Activated T-helper 17 cell treated with anti-CD3 and anti-CD28 coated beads, Interleukin-2, amount 50 U/mL, for 72 hours (primary cell): ENCODE measurements at regions not wholly inside any gene's neighbourhood (a gene's known extent, or its start where the extent isn't known, plus 50 kb on each side); places are given as distances from the start of the nearest gene placed in this dataset.

Experiments used
- ATAC-seq: fragments of 150-1000 bp; cut with Tn5 transposase; replicated peaks from 2 replicates; pipeline ENCODE4 v1.10.0; 2021; ENCODE audit warnings: mild to moderate bottlenecking, moderate library complexity
- H3K27ac Mint-ChIP-seq: one replicate; pipeline ENCODE4 v1.8.0; 2022; ENCODE audit warnings: mixed read lengths
- H3K27me3 Mint-ChIP-seq: one replicate; pipeline ENCODE4 v1.8.0; 2022; ENCODE audit warnings: mixed read lengths
- H3K36me3 Mint-ChIP-seq: one replicate; pipeline ENCODE4 v1.8.0; 2022; ENCODE audit warnings: low read depth, mild to moderate bottlenecking, mixed read lengths
- H3K4me1 Mint-ChIP-seq: one replicate; pipeline ENCODE4 v1.8.0; 2022; ENCODE audit warnings: mixed read lengths
- H3K4me3 Mint-ChIP-seq: one replicate; pipeline ENCODE4 v1.8.0; 2022; ENCODE audit warnings: mild to moderate bottlenecking, mixed read lengths
- H3K9me3 Mint-ChIP-seq: one replicate; pipeline ENCODE4 v1.8.0; 2022; ENCODE audit warnings: mixed read lengths

DNA sequence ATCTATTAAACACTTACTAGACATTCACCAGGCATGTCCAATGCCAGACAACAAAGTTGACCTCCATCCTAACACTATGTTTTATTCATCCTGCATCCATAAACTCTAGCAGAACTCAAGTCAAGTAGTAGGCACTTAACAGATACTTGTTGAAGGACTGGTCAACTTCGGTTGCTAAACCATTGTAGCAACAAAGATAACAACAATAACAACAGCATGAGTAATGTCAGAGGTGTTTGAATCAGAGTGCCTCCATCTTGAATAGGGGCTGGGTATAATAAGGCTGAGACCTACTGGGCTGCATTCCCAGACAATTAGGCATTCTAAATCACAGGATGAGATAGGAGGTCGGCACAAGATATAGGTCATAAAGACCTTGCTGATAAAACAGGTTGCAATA is 180.5 kb upstream of the ZNF462 start:
- Mint-ChIP-seq H3K36me3 (no peaks in the 10 kb centered on the region), H3K4me3 (no peak overlapping the region), H3K9me3 (peaks cover 28% of the 10 kb centered on the region), H3K27me3 (no peaks in the 10 kb centered on the region), H3K27ac (no peak overlapping the region), H3K4me1 (no peaks in the 10 kb centered on the region)
- no peak for ATAC-seq

- Mint-ChIP-seq H3K27me3 (no peaks in the 10 kb centered on the region), H3K36me3 (no peaks in the 10 kb centered on the region), H3K4me1 (no peaks in the 10 kb centered on the region), H3K4me3 (no peak overlapping the region), H3K27ac (no peak overlapping the region), H3K9me3 (peaks cover 25% of the 10 kb centered on the region)
- no peak for ATAC-seq
These were observed 179.5 kb upstream of the ZNF462 start for GRCh38 chr9:106683454-106683853.

GRCh38 chr9:106684940-106685695 is 177.8 kb upstream of the ZNF462 start:
- Mint-ChIP-seq H3K27ac (no peak overlapping the region), H3K36me3 (no peaks in the 10 kb centered on the region), H3K27me3 (no peaks in the 10 kb centered on the region), H3K4me1 (no peaks in the 10 kb centered on the region), H3K9me3 (peaks cover 17% of the 10 kb centered on the region), H3K4me3 (no peak overlapping the region)
- ATAC-seq: no peak

DNA sequence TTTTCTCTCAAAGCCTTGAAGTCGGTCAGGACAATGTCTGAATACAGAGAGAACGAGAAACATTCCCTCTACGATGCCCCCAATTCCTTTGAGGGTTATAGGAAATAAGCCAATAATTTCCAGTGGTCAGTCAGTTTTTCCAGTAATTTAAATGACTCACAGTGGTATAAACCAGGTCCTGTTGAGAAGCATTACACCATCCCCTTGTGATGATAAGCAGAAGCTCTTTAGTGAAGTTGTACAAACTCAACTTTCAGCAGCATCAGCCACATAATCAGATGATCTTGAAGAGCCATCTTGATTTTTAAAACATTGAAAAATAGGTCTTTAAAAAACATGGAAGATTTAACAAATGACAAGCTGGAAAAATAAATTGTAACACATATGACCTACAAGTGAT is 173.9 kb upstream of the ZNF462 start:
- Mint-ChIP-seq H3K27ac (no peak overlapping the region), H3K36me3 (no peaks in the 10 kb centered on the region), H3K9me3 (peaks cover 7% of the 10 kb centered on the region), H3K27me3 (no peaks in the 10 kb centered on the region), H3K4me1 (no peaks in the 10 kb centered on the region), H3K4me3 (no peak overlapping the region)
- no peak for ATAC-seq

DNA sequence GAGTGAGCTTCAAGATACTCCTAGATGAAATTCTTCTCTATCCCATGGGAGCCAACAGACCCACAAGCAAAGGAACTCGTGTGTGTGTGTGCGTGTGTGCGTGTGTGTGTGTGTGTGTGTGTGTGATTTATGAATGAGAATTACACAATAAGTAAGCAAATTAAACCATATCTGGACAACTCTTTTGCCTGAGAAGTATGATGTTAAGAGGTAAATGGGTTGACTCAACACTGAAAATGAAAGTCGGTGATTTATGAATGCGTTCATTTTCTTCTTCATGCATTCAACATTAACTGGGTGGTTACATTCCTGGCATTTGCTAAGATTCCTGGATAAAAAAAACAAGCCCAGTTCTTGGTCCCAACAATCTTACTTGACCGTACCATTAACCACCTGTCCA is 171.3 kb upstream of the ZNF462 start:
- Mint-ChIP-seq H3K9me3 (peaks cover 12% of the 10 kb centered on the region), H3K27me3 (no peaks in the 10 kb centered on the region), H3K36me3 (no peaks in the 10 kb centered on the region), H3K4me1 (no peaks in the 10 kb centered on the region), H3K27ac (no peak overlapping the region), H3K4me3 (no peak overlapping the region)
- ATAC-seq: no peak

GRCh38 chr9:106693558-106693957 is 169.4 kb upstream of the ZNF462 start:
- no peak overlapping the region for H3K27ac Mint-ChIP-seq
- no peaks in the 10 kb centered on the region for H3K36me3 Mint-ChIP-seq
- ATAC-seq: no peak
- H3K27me3 Mint-ChIP-seq: no peaks in the 10 kb centered on the region
- H3K4me3 Mint-ChIP-seq: no peak overlapping the region
- H3K9me3 Mint-ChIP-seq: peaks cover 16% of the 10 kb centered on the region
- no peaks in the 10 kb centered on the region for H3K4me1 Mint-ChIP-seq

DNA sequence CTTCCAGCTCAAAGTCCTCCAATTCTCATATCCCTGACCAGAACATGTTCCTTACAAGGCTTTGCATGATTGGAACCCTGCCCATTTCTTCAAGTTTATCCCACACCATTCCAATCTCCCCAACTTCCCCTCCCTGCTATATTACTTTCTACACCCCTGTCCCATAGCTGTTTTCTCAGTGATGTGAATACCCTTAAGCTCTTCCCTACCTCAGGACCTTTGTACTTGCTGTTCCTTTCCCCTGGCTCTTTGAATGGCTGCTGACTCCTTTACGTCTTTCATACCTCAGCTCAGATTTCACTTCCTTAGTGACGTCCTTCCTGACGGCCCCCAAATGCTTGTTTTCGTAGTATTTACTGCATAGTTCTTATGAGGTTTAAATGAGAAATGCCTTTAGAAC is 166.2 kb upstream of the ZNF462 start:
- peaks cover 12% of the 10 kb centered on the region for H3K9me3 Mint-ChIP-seq
- H3K27ac Mint-ChIP-seq: no peak overlapping the region
- no peaks in the 10 kb centered on the region for H3K4me1 Mint-ChIP-seq
- H3K36me3 Mint-ChIP-seq: no peaks in the 10 kb centered on the region
- no peak overlapping the region for H3K4me3 Mint-ChIP-seq
- no peaks in the 10 kb centered on the region for H3K27me3 Mint-ChIP-seq
- ATAC-seq: no peak

- Mint-ChIP-seq H3K4me1 (no peaks in the 10 kb centered on the region), H3K9me3 (peaks cover 12% of the 10 kb centered on the region), H3K27me3 (no peaks in the 10 kb centered on the region), H3K4me3 (no peak overlapping the region), H3K36me3 (no peaks in the 10 kb centered on the region), H3K27ac (no peak overlapping the region)
- no peak for ATAC-seq
These were observed 165.6 kb upstream of the ZNF462 start for GRCh38 chr9:106697390-106697749.

- Mint-ChIP-seq H3K36me3 (no peaks in the 10 kb centered on the region), H3K27me3 (no peaks in the 10 kb centered on the region), H3K9me3 (peaks cover 15% of the 10 kb centered on the region), H3K4me3 (no peak overlapping the region), H3K4me1 (no peaks in the 10 kb centered on the region), H3K27ac (no peak overlapping the region)
- no peak for ATAC-seq
These were observed 165.0 kb upstream of the ZNF462 start for GRCh38 chr9:106697750-106698502.

DNA sequence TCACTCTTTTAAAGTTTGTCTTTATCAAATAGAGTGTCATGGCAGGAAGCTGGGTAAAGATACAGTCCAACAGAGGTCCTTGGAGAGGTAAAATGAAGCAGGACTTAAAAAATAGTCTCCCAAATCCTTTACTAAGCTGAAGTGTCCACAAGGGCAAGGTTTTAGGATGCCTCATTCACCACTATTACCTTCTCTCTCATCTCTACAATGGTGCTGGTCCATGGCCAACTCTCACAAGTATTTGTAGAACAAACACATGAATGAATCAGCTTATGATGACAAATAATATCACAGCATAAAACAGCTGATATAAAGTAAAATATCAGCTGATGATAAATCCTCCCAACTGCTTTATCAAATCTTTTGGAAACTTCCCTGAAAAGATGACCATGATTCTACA is 162.3 kb upstream of the ZNF462 start:
- Mint-ChIP-seq H3K27me3 (no peaks in the 10 kb centered on the region), H3K4me3 (no peak overlapping the region), H3K9me3 (peaks cover 24% of the 10 kb centered on the region), H3K27ac (no peak overlapping the region), H3K4me1 (no peaks in the 10 kb centered on the region), H3K36me3 (no peaks in the 10 kb centered on the region)
- ATAC-seq: no peak

GRCh38 chr9:106701611-106702010 is 161.4 kb upstream of the ZNF462 start:
- Mint-ChIP-seq H3K9me3 (peaks cover 20% of the 10 kb centered on the region), H3K27ac (no peak overlapping the region), H3K36me3 (no peaks in the 10 kb centered on the region), H3K4me3 (no peak overlapping the region), H3K4me1 (no peaks in the 10 kb centered on the region), H3K27me3 (no peaks in the 10 kb centered on the region)
- ATAC-seq: no peak

DNA sequence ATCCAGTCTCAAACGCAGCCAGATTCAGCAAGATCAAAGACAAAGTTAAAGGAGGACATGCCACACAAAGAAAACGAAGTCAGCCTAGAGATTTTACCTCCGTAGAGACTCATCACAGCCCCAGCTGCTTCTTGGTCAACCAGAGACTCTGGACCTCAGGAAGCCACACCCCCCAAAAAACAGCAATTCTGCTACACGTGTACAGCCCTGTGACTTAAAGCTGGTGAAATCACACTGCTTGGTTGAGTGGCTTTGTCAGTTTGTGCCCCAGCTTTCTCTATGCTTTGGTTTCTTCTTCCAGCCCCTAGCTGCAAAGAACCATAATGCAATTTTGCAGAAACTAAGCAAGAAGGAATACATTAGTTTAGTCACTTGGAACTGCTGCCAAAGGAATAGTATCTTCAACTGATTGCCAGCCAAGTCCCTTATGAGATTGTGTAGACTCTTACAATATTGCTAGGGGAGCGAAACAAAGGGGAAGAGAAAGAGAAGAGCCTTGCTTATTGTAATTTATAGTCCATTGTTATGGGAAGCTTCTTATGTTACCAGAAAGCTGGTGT is 158.8 kb upstream of the ZNF462 start:
- no peak overlapping the region for H3K27ac Mint-ChIP-seq
- ATAC-seq: no peak
- H3K9me3 Mint-ChIP-seq: peaks cover 16% of the 10 kb centered on the region
- no peaks in the 10 kb centered on the region for H3K36me3 Mint-ChIP-seq
- no peaks in the 10 kb centered on the region for H3K4me1 Mint-ChIP-seq
- H3K4me3 Mint-ChIP-seq: no peak overlapping the region
- no peaks in the 10 kb centered on the region for H3K27me3 Mint-ChIP-seq

DNA sequence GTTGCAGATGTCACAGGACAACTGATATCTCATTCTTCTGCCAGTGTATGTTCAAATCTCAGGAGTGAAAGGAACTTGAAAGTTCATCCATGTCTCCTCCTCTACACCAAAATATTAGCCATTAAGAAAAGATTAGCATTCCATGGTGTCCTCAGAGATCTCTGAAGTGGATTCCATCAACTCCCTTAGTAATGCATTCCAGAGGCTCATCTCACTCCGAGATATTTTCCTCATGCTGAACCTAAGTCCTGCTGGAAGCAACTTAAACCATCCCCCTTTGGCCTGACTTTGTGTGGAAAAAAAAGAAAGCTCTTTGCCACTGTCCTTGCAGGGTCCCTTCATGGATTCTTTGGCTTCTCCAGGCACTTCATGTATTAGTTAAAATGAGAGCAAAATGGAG is 155.7 kb upstream of the ZNF462 start:
- H3K27me3 Mint-ChIP-seq: no peaks in the 10 kb centered on the region
- ATAC-seq: no peak

DNA sequence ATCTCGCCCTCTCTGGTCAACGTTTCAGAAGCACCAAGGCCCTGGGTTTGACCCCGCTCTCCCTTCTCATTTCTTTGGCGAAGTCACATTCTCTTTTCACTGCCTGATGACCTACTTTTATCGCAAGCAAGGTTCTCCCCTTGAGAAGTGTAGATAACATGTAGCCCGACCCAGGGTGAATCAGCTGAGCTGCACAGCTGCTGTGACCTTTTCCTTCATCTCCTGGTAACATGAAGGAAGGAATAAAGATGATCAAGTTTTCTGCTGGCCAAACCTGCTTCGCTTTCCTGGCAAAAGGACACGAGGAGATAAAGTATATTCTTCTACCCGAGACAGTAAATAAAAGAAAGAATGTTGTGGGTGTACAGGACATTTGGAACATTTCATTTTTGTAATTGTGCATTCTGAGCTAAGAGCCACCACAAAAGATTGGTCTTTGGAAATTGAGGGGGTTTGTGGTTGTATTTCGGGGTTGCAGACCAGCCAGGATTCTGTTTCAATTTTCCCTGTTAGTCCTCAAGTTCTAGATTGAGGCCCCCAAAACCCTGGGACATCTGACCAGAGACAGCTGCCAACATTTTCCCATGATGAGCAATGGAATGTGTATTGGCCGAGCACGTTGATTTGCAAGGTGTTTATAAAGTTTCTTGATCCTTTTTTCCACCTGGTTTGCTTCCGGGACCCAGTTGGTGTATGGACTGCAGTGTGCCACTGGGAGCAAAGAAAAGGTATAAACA is 155.1 kb upstream of the ZNF462 start:
- no peak overlapping the region for H3K4me3 Mint-ChIP-seq
- no peak for ATAC-seq
- H3K27ac Mint-ChIP-seq: no peak overlapping the region
- peaks cover 17% of the 10 kb centered on the region for H3K9me3 Mint-ChIP-seq
- H3K27me3 Mint-ChIP-seq: no peaks in the 10 kb centered on the region
- no peaks in the 10 kb centered on the region for H3K36me3 Mint-ChIP-seq
- H3K4me1 Mint-ChIP-seq: no peaks in the 10 kb centered on the region

More for the DNA sequence above, 155.7 kb upstream of the ZNF462 start:
- no peaks in the 10 kb centered on the region for H3K36me3 Mint-ChIP-seq
- H3K9me3 Mint-ChIP-seq: peaks cover 20% of the 10 kb centered on the region
- H3K27ac Mint-ChIP-seq: no peak overlapping the region
- H3K4me3 Mint-ChIP-seq: no peak overlapping the region
- no peaks in the 10 kb centered on the region for H3K4me1 Mint-ChIP-seq
